ENCODE measurements at regions not wholly inside any gene's neighbourhood (a gene's known extent, or its start where the extent isn't known, plus 50 kb on each side); places are given as distances from the start of the nearest gene placed in this dataset.

GRCh38 chr13:104967836-104968630, 1567.4 kb downstream of the EFNB2 start:
- Mint-ChIP-seq H3K9me3 (ENCODE audit: low read depth) (peaks cover 6% of the 10 kb centered on the region), H3K4me1 (ENCODE audit: low read depth) (peaks cover 3% of the 10 kb centered on the region), H3K27ac (ENCODE audit: unreplicated experiment) (no peak overlapping the region), H3K4me3 (ENCODE audit: unreplicated experiment) (no peak overlapping the region), H3K36me3 (ENCODE audit: low read depth) (no peaks in the 10 kb centered on the region), H3K27me3 (ENCODE audit: low read depth) (no peaks in the 10 kb centered on the region)
- no peak for TF ChIP-seq CTCF (IDR thresholded peaks at IDR 0.05)
- no peak for DNase-seq (ENCODE audit: low spot score)

- no peak for DNase-seq (ENCODE audit: low spot score)
- Mint-ChIP-seq H3K9me3 (ENCODE audit: low read depth) (peaks cover 6% of the 10 kb centered on the region), H3K4me3 (ENCODE audit: unreplicated experiment) (no peak overlapping the region), H3K27ac (ENCODE audit: unreplicated experiment) (no peak overlapping the region), H3K27me3 (ENCODE audit: low read depth) (no peaks in the 10 kb centered on the region), H3K36me3 (ENCODE audit: low read depth) (no peaks in the 10 kb centered on the region), H3K4me1 (ENCODE audit: low read depth) (peaks cover 3% of the 10 kb centered on the region)
- no peak for TF ChIP-seq CTCF (IDR thresholded peaks at IDR 0.05)
Measured at GRCh38 chr13:104967376-104967775, 1568.1 kb downstream of the EFNB2 start.

- peaks cover 18% of the 10 kb centered on the region for H3K9me3 Mint-ChIP-seq (ENCODE audit: low read depth)
- no peak overlapping the region for H3K4me3 Mint-ChIP-seq (ENCODE audit: unreplicated experiment)
- H3K36me3 Mint-ChIP-seq (ENCODE audit: low read depth) = peaks cover 4% of the 10 kb centered on the region
- peaks cover 3% of the 10 kb centered on the region for H3K4me1 Mint-ChIP-seq (ENCODE audit: low read depth)
- no peak overlapping the region for H3K27ac Mint-ChIP-seq (ENCODE audit: unreplicated experiment)
- no peak for TF ChIP-seq CTCF (IDR thresholded peaks at IDR 0.05)
- H3K27me3 Mint-ChIP-seq (ENCODE audit: low read depth) = no peaks in the 10 kb centered on the region
- no peak for DNase-seq (ENCODE audit: low spot score)
Measured at GRCh38 chr13:104962411-104962810, 1573.1 kb downstream of the EFNB2 start.

- DNase-seq (ENCODE audit: low spot score) = no peak
- peaks cover 18% of the 10 kb centered on the region for H3K9me3 Mint-ChIP-seq (ENCODE audit: low read depth)
Measured at GRCh38 chr13:104961246-104961645, 1574.2 kb downstream of the EFNB2 start.

GRCh38 chr13:104954210-104954609, 1581.3 kb downstream of the EFNB2 start:
- no peak overlapping the region for H3K4me3 Mint-ChIP-seq (ENCODE audit: unreplicated experiment)
- no peaks in the 10 kb centered on the region for H3K36me3 Mint-ChIP-seq (ENCODE audit: low read depth)
- no peaks in the 10 kb centered on the region for H3K4me1 Mint-ChIP-seq (ENCODE audit: low read depth)
- H3K27ac Mint-ChIP-seq (ENCODE audit: unreplicated experiment) = no peak overlapping the region
- H3K27me3 Mint-ChIP-seq (ENCODE audit: low read depth) = no peaks in the 10 kb centered on the region
- DNase-seq (ENCODE audit: low spot score) = no peak
- no peak for TF ChIP-seq CTCF (IDR thresholded peaks at IDR 0.05)
- no peaks in the 10 kb centered on the region for H3K9me3 Mint-ChIP-seq (ENCODE audit: low read depth)

More at GRCh38 chr13:104961246-104961645, 1574.2 kb downstream of the EFNB2 start:
- H3K27ac Mint-ChIP-seq (ENCODE audit: unreplicated experiment) = no peak overlapping the region
- peaks cover 4% of the 10 kb centered on the region for H3K36me3 Mint-ChIP-seq (ENCODE audit: low read depth)
- H3K4me1 Mint-ChIP-seq (ENCODE audit: low read depth) = peaks cover 3% of the 10 kb centered on the region
- no peaks in the 10 kb centered on the region for H3K27me3 Mint-ChIP-seq (ENCODE audit: low read depth)
- TF ChIP-seq CTCF (IDR thresholded peaks at IDR 0.05) = no peak
- no peak overlapping the region for H3K4me3 Mint-ChIP-seq (ENCODE audit: unreplicated experiment)

All from chondrocyte (in vitro differentiated cells).